ENCODE measurements at regions not wholly inside any gene's neighbourhood (a gene's known extent, or its start where the extent isn't known, plus 50 kb on each side); places are given as distances from the start of the nearest gene placed in this dataset.
"Not testable (repeated sequence)": the region's sequence is repeated elsewhere in the genome, so short reads cannot be mapped to it uniquely, and the experiment has no call there.

DNA sequence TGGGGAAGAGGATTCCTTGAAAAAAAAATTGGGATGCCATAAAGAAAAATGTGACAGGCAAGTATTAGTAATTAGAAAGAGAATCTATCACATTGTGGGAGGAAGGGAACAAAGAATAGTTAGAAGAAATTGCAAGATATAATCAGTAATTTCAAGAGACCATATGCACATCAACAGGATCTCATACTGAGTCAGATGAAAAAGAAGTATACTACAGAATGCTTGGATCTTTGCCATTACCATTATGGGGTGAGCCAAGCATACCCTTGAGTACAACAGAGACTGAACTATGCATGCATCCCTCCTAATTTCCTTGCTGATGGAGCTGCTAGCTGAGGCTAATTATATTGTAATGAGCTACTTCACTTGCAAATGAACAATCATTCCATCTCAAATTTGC lies 287.6 kb downstream of the PAPSS1 start:
- no peak overlapping the region for H3K27ac ChIP-seq (ENCODE audit: low read length)
- H4K20me1 ChIP-seq (ENCODE audit: insufficient read depth, low read length), result no peaks in the 10 kb centered on the region
- no peak for ATAC-seq (ENCODE audit: insufficient read depth, low read depth)
- no peak overlapping the region for H3K4me2 ChIP-seq (ENCODE audit: insufficient read depth, low read length)
- H2AFZ ChIP-seq (ENCODE audit: low read depth, low read length), result no peak overlapping the region
- TF ChIP-seq, protein P1, sequence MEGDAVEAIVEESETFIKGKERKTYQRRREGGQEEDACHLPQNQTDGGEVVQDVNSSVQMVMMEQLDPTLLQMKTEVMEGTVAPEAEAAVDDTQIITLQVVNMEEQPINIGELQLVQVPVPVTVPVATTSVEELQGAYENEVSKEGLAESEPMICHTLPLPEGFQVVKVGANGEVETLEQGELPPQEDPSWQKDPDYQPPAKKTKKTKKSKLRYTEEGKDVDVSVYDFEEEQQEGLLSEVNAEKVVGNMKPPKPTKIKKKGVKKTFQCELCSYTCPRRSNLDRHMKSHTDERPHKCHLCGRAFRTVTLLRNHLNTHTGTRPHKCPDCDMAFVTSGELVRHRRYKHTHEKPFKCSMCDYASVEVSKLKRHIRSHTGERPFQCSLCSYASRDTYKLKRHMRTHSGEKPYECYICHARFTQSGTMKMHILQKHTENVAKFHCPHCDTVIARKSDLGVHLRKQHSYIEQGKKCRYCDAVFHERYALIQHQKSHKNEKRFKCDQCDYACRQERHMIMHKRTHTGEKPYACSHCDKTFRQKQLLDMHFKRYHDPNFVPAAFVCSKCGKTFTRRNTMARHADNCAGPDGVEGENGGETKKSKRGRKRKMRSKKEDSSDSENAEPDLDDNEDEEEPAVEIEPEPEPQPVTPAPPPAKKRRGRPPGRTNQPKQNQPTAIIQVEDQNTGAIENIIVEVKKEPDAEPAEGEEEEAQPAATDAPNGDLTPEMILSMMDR (IDR thresholded peaks at IDR 0.05; ENCODE audit: borderline replicate concordance, extremely low read depth, low read length, poor library complexity, severe bottlenecking), result no peak
- no peak for TF ChIP-seq EZH2 (IDR thresholded peaks at IDR 0.05; ENCODE audit: borderline replicate concordance, low read depth, low read length, severe bottlenecking)
- no peak for DNase-seq
- no peaks in the 10 kb centered on the region for H3K9me3 ChIP-seq (ENCODE audit: insufficient read depth, low read length, severe bottlenecking)
- no peak overlapping the region for H3K4me3 ChIP-seq (ENCODE audit: low read depth in 1 of 2, low read length in 2 of 2)
- H3K79me2 ChIP-seq (ENCODE audit: insufficient read depth, low read length), result no peaks in the 10 kb centered on the region
- H3K9ac ChIP-seq (ENCODE audit: low read depth, low read length), result no peak overlapping the region
- H3K27me3 ChIP-seq (ENCODE audit: insufficient read depth, low read length, poor library complexity), result no peaks in the 10 kb centered on the region
- H3K4me1 ChIP-seq (ENCODE audit: insufficient read depth, low read length), result no peaks in the 10 kb centered on the region
- H3K36me3 ChIP-seq (ENCODE audit: insufficient read depth, low read length), result no peaks in the 10 kb centered on the region

DNA sequence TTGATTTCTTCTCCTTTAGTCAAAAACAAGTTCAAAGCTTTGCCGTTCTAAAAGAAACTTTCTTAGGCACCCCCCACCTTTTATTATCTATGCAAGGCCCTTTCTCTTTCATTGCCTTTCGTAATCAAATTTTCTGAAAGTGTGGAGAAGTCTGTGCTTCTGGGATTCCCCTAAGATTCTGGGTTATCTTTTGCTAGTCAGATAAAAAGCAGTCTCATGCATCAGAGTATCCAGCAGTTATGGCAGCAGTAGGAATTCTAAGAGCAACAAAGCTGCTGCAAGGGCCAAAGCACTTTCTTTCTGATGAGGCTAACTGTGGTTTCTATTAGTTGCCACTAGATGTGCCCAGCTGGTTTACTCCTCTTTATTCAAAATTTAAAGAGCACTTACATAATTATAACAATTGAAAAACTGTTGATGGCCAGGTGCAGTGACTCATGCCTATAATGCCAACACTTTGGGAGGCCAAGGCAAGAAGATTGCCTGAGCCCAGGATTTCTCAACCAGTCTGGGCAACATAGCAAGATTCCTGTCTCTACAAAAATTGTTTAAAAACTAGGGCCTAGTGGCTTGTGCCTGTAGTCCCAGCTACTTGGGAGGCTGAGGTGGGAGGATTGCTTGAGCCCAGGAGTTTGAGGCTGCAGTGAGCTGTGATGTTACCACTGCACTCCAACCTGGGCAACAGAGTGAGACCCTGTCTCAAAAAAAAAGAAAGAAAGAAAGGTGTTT lies 296.2 kb downstream of the PAPSS1 start:
- TF ChIP-seq EZH2 (IDR thresholded peaks at IDR 0.05; ENCODE audit: borderline replicate concordance, low read depth, low read length, severe bottlenecking), result no peak
- TF ChIP-seq, protein P1 (IDR thresholded peaks at IDR 0.05; ENCODE audit: borderline replicate concordance, extremely low read depth, low read length, poor library complexity, severe bottlenecking), result no peak
- Histone ChIP-seq H3K27me3 (ENCODE audit: insufficient read depth, low read length, poor library complexity) (no peaks in the 10 kb centered on the region), H3K27ac (ENCODE audit: low read length) (no peak overlapping the region), H2AFZ (ENCODE audit: low read depth, low read length) (no peak overlapping the region), H3K4me2 (ENCODE audit: insufficient read depth, low read length) (no peak overlapping the region), H3K4me3 (ENCODE audit: low read depth in 1 of 2, low read length in 2 of 2) (no peak overlapping the region), H3K9me3 (ENCODE audit: insufficient read depth, low read length, severe bottlenecking) (no peaks in the 10 kb centered on the region), H3K9ac (ENCODE audit: low read depth, low read length) (no peak overlapping the region), H3K36me3 (ENCODE audit: insufficient read depth, low read length) (no peaks in the 10 kb centered on the region), H3K4me1 (ENCODE audit: insufficient read depth, low read length) (no peaks in the 10 kb centered on the region), H3K79me2 (ENCODE audit: insufficient read depth, low read length) (no peaks in the 10 kb centered on the region), H4K20me1 (ENCODE audit: insufficient read depth, low read length) (no peaks in the 10 kb centered on the region)
- DNase-seq, result no peak
- no peak for ATAC-seq (ENCODE audit: insufficient read depth, low read depth)

DNA sequence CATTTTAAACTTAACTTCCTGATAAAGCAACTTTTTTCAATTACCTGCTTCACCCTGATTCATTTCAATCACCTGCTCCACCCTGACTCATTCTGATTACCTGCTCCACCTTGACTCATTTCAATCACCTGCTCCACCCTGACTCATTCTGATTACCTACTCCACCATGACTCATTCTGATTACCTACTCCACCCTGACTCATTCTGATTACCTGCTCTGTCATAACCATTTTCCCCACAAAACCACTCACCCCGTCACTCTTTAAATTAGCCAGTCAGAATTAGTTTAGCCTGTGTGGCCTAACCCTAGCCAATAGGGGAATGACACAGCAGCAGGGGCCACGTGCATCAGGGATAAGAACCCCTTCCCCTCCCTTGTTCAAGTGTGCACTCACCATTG lies 300.5 kb downstream of the PAPSS1 start:
- H3K9ac ChIP-seq (ENCODE audit: low read depth, low read length); H3K4me3 ChIP-seq (ENCODE audit: low read depth in 1 of 2, low read length in 2 of 2); DNase-seq; H3K27me3 ChIP-seq (ENCODE audit: insufficient read depth, low read length, poor library complexity); H3K27ac ChIP-seq (ENCODE audit: low read length); H3K4me1 ChIP-seq (ENCODE audit: insufficient read depth, low read length); H4K20me1 ChIP-seq (ENCODE audit: insufficient read depth, low read length); H3K4me2 ChIP-seq (ENCODE audit: insufficient read depth, low read length); H3K9me3 ChIP-seq (ENCODE audit: insufficient read depth, low read length, severe bottlenecking); ATAC-seq (ENCODE audit: insufficient read depth, low read depth); H2AFZ ChIP-seq (ENCODE audit: low read depth, low read length); H3K36me3 ChIP-seq (ENCODE audit: insufficient read depth, low read length); H3K79me2 ChIP-seq (ENCODE audit: insufficient read depth, low read length): not testable (repeated sequence)

DNA sequence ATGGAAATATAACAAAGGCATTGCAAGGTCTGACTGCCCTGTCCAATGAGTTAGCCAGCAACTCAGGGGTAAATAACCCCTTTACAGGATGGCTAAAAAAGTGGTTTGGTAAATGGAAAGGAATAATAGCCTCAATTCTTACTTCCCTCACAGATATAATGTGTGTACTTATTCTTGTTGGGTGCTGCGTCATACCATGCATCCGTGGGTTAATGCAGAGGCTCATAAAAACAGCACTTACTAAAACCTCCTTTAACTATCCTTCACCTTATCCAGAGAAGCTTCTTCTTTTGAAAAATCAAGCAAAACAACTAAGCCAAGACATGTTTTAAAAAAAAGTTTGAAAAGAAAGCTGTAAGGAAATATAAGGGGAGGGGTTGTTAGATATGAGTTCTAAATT lies 301.0 kb downstream of the PAPSS1 start:
- no peak overlapping the region for H2AFZ ChIP-seq (ENCODE audit: low read depth, low read length)
- no peaks in the 10 kb centered on the region for H3K79me2 ChIP-seq (ENCODE audit: insufficient read depth, low read length)
- TF ChIP-seq EZH2 (IDR thresholded peaks at IDR 0.05; ENCODE audit: borderline replicate concordance, low read depth, low read length, severe bottlenecking), result no peak
- TF ChIP-seq, protein P1 (IDR thresholded peaks at IDR 0.05; ENCODE audit: borderline replicate concordance, extremely low read depth, low read length, poor library complexity, severe bottlenecking), result no peak
- H3K9ac ChIP-seq (ENCODE audit: low read depth, low read length), result no peak overlapping the region
- H3K4me1 ChIP-seq (ENCODE audit: insufficient read depth, low read length), result no peaks in the 10 kb centered on the region
- H3K4me3 ChIP-seq (ENCODE audit: low read depth in 1 of 2, low read length in 2 of 2), result no peak overlapping the region
- DNase-seq (no peak), ATAC-seq (ENCODE audit: insufficient read depth, low read depth) (no peak)
- no peaks in the 10 kb centered on the region for H3K9me3 ChIP-seq (ENCODE audit: insufficient read depth, low read length, severe bottlenecking)
- H3K4me2 ChIP-seq (ENCODE audit: insufficient read depth, low read length), result no peak overlapping the region
- no peak overlapping the region for H3K27ac ChIP-seq (ENCODE audit: low read length)
- peaks cover 7% of the 10 kb centered on the region for H3K27me3 ChIP-seq (ENCODE audit: insufficient read depth, low read length, poor library complexity)
- no peaks in the 10 kb centered on the region for H3K36me3 ChIP-seq (ENCODE audit: insufficient read depth, low read length)
- no peaks in the 10 kb centered on the region for H4K20me1 ChIP-seq (ENCODE audit: insufficient read depth, low read length)

DNA sequence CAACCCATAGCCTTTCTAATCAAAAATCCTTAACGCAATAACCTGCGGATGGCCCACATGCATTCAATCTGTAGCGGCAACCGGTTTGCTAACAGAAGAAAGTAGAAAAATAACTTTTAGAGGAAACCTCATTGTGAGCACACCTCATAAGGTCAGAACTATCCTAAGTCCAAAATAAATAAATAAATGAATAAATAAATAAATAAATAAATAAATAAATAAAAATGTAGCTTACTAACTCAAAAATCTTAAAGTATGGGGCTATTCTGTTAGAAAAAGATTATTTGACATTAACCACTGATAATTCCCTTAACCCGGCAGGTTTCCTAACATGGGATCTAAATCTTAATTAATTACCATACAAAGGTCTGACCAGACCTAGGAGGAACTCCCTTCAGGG lies 304.5 kb downstream of the PAPSS1 start:
- H4K20me1 ChIP-seq (ENCODE audit: insufficient read depth, low read length); DNase-seq; H3K9me3 ChIP-seq (ENCODE audit: insufficient read depth, low read length, severe bottlenecking); H3K4me1 ChIP-seq (ENCODE audit: insufficient read depth, low read length); H2AFZ ChIP-seq (ENCODE audit: low read depth, low read length); H3K27me3 ChIP-seq (ENCODE audit: insufficient read depth, low read length, poor library complexity); H3K27ac ChIP-seq (ENCODE audit: low read length); ATAC-seq (ENCODE audit: insufficient read depth, low read depth); H3K36me3 ChIP-seq (ENCODE audit: insufficient read depth, low read length); H3K9ac ChIP-seq (ENCODE audit: low read depth, low read length); H3K4me2 ChIP-seq (ENCODE audit: insufficient read depth, low read length); H3K79me2 ChIP-seq (ENCODE audit: insufficient read depth, low read length); H3K4me3 ChIP-seq (ENCODE audit: low read depth in 1 of 2, low read length in 2 of 2): not testable (repeated sequence)

DNA sequence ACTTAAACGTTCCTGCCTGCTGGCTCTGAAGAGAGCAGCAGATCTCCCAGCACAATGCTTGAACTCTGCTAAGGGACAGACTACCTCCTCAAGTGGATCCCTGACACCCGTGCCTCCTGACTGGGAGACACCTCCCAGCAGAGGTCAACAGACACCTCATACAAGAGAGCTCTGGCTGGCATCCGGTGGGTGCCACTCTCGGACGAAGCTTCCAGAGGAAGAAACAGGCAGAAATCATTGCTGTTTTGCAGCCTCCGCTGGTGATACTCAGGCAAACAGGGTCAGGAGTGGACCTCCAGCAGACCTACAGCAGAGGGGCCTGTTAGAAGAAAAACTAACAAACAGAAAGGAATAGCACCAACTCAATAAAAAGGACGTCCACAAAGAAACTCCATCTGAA lies 310.2 kb downstream of the PAPSS1 start:
- not testable (repeated sequence) for H3K9ac ChIP-seq (ENCODE audit: low read depth, low read length); H3K27ac ChIP-seq (ENCODE audit: low read length); H2AFZ ChIP-seq (ENCODE audit: low read depth, low read length); ATAC-seq (ENCODE audit: insufficient read depth, low read depth); H3K79me2 ChIP-seq (ENCODE audit: insufficient read depth, low read length); H3K27me3 ChIP-seq (ENCODE audit: insufficient read depth, low read length, poor library complexity); DNase-seq; H3K36me3 ChIP-seq (ENCODE audit: insufficient read depth, low read length); H4K20me1 ChIP-seq (ENCODE audit: insufficient read depth, low read length); H3K4me3 ChIP-seq (ENCODE audit: low read depth in 1 of 2, low read length in 2 of 2); H3K9me3 ChIP-seq (ENCODE audit: insufficient read depth, low read length, severe bottlenecking); H3K4me2 ChIP-seq (ENCODE audit: insufficient read depth, low read length); H3K4me1 ChIP-seq (ENCODE audit: insufficient read depth, low read length)
